ENCODE measurements at regions not wholly inside any gene's neighbourhood (a gene's known extent, or its start where the extent isn't known, plus 50 kb on each side); places are given as distances from the start of the nearest gene placed in this dataset.

DNA sequence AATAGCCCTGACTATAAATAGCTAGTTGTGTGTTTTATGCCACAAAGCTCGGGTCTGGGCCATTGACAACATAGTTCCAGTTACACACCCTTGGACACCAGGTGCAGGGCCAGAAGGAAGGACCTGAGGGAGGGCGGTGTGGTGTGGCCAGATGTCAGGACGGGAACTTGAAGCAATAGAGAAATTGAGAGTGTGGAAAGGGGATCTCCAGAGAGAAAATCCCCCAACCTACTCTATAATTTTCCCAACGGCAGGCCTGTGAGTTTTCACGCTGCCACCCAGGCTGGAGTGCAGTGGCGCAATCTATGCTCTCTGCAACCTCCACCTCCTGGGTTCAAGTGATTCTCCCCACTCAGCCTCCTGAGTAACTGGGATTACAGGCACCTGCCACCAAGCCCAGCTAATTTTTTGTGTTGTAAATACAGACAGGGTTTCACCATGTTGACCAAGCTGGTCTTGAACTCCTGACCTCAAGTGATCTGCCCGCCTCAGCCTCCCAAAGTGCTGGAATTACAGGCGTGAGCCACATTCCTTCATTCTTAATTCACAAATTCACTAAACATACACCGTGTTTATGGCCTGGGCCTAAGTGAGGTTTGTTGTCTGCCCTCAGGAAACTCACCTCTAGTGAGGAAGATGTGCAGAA, 70.8 kb upstream of the KLF13 start:
- TF ChIP-seq POLR2AphosphoS5 (IDR thresholded peaks at IDR 0.05; ENCODE audit: borderline replicate concordance, low read depth, low read length): no peak
- TF ChIP-seq FOXP2 (optimal IDR thresholded peaks at IDR 0.05; ENCODE audit: control extremely low read depth, extremely low read length, insufficient read depth): no peak
- no peak for TF ChIP-seq EZH2 (IDR thresholded peaks at IDR 0.05)

All from SK-N-MC (cell line).